Stimulated activated naive B cell treated with anti-CD40 and anti-IgM and Interleukin-4, amounts not matched to agents 10 μg/mL and 1 μg/mL and 100 μg/mL, for 72 hours (primary cell): ENCODE measurements at regions not wholly inside any gene's neighbourhood (a gene's known extent, or its start where the extent isn't known, plus 50 kb on each side); places are given as distances from the start of the nearest gene placed in this dataset.
"Not testable (repeated sequence)": the region's sequence is repeated elsewhere in the genome, so short reads cannot be mapped to it uniquely, and the experiment has no call there.

ENCODE experiments used
- ATAC-seq, 2 donors: fragments of 150-1000 bp; cut with Tn5 transposase; replicated peaks; 2 replicates each; pipeline ENCODE4 v1.10.0; 2021; ENCODE audit warnings: moderate library complexity in 1 of 2
- DNase-seq: peaks from one replicate; pipeline ENCODE4 v3.0.0; 2021
- H3K27ac Mint-ChIP-seq: one replicate; pipeline ENCODE4 v1.8.0; 2022; ENCODE audit warnings: mild to moderate bottlenecking, mixed read lengths
- H3K27me3 Mint-ChIP-seq, 2 donors: one replicate each; pipeline ENCODE4 v1.8.0; 2022; ENCODE audit warnings: mixed read lengths in 2 of 2
- H3K36me3 Mint-ChIP-seq, 2 donors: one replicate each; pipeline ENCODE4 v1.8.0; 2022; ENCODE audit warnings: mixed read lengths in 2 of 2, mild to moderate bottlenecking in 1 of 2
- H3K4me1 Mint-ChIP-seq, 2 donors: one replicate each; pipeline ENCODE4 v1.8.0; 2022; ENCODE audit warnings: mixed read lengths in 2 of 2, mild to moderate bottlenecking in 1 of 2
- H3K4me3 Mint-ChIP-seq, 2 donors: one replicate each; pipeline ENCODE4 v1.8.0; 2022; ENCODE audit warnings: mild to moderate bottlenecking in 2 of 2, mixed read lengths in 2 of 2, moderate library complexity in 1 of 2
- H3K9me3 Mint-ChIP-seq, 2 donors: one replicate each; pipeline ENCODE4 v1.8.0; 2022; ENCODE audit warnings: mixed read lengths in 2 of 2, mild to moderate bottlenecking in 1 of 2

- DNase-seq (no peak), ATAC-seq (no peak)
- Mint-ChIP-seq H3K4me3 (no peak overlapping the region), H3K36me3 (peaks cover 0 to 3% of the 10 kb centered on the region in 2 donors), H3K4me1 (no peaks in the 10 kb centered on the region), H3K27ac (no peak overlapping the region), H3K27me3 (peaks cover 0 to 4% of the 10 kb centered on the region in 2 donors), H3K9me3 (peaks cover 0 to 5% of the 10 kb centered on the region in 2 donors)
These were observed 69.6 kb upstream of the PNPLA4 start for GRCh38 chrX:7996851-7997250.

- ATAC-seq, result peak in 1 of 2 donors; percentile 36
- H3K9me3 Mint-ChIP-seq, result peaks cover 0 to 5% of the 10 kb centered on the region in 2 donors
- H3K36me3 Mint-ChIP-seq, result peaks cover 0 to 3% of the 10 kb centered on the region in 2 donors
- H3K4me3 Mint-ChIP-seq, result no peak overlapping the region
- DNase-seq, result no peak
- peaks cover 0 to 4% of the 10 kb centered on the region in 2 donors for H3K27me3 Mint-ChIP-seq
- H3K4me1 Mint-ChIP-seq, result no peaks in the 10 kb centered on the region
- H3K27ac Mint-ChIP-seq, result no peak overlapping the region
These were observed 69.2 kb upstream of the PNPLA4 start for GRCh38 chrX:7996414-7996813.

GRCh38 chrX:7993873-7994272, 66.7 kb upstream of the PNPLA4 start:
- ATAC-seq, result no peak
- no peak for DNase-seq
- H3K9me3 Mint-ChIP-seq, result no peaks in the 10 kb centered on the region
- peaks cover 0 to 3% of the 10 kb centered on the region in 2 donors for H3K36me3 Mint-ChIP-seq
- no peak overlapping the region for H3K27ac Mint-ChIP-seq
- peaks cover 0 to 4% of the 10 kb centered on the region in 2 donors for H3K27me3 Mint-ChIP-seq
- H3K4me3 Mint-ChIP-seq, result no peak overlapping the region
- H3K4me1 Mint-ChIP-seq, result no peaks in the 10 kb centered on the region

- DNase-seq, H3K27me3 Mint-ChIP-seq: not testable (repeated sequence)
- H3K4me1 Mint-ChIP-seq, result peaks cover 0 to 10% of the 10 kb centered on the region in 2 donors
These were observed 61.0 kb upstream of the PNPLA4 start for GRCh38 chrX:7988013-7988759.

GRCh38 chrX:7987160-7988012, 60.2 kb upstream of the PNPLA4 start:
- no peak for DNase-seq

More at GRCh38 chrX:7988013-7988759, 61.0 kb upstream of the PNPLA4 start:
- H3K9me3 Mint-ChIP-seq, ATAC-seq, H3K4me3 Mint-ChIP-seq, H3K27ac Mint-ChIP-seq, H3K36me3 Mint-ChIP-seq: not testable (repeated sequence)

GRCh38 chrX:7986738-7987137, 59.5 kb upstream of the PNPLA4 start:
- H3K4me1 Mint-ChIP-seq, result peaks cover 0 to 10% of the 10 kb centered on the region in 2 donors
- not testable (repeated sequence) for H3K27me3 Mint-ChIP-seq, H3K27ac Mint-ChIP-seq, H3K4me3 Mint-ChIP-seq, H3K9me3 Mint-ChIP-seq, DNase-seq, H3K36me3 Mint-ChIP-seq, ATAC-seq

More at GRCh38 chrX:7987160-7988012, 60.2 kb upstream of the PNPLA4 start:
- ATAC-seq, result peak; percentile 38 to 39
- Mint-ChIP-seq H3K27me3 (peaks cover 0 to 1% of the 10 kb centered on the region in 2 donors), H3K36me3 (no peaks in the 10 kb centered on the region), H3K27ac (no peak overlapping the region), H3K9me3 (no peaks in the 10 kb centered on the region), H3K4me1 (peaks cover 0 to 10% of the 10 kb centered on the region in 2 donors), H3K4me3 (no peak overlapping the region)

- Mint-ChIP-seq H3K27ac (no peak overlapping the region), H3K27me3 (no peaks in the 10 kb centered on the region), H3K4me1 (peaks cover 0 to 10% of the 10 kb centered on the region in 2 donors), H3K9me3 (no peaks in the 10 kb centered on the region), H3K4me3 (no peak overlapping the region), H3K36me3 (no peaks in the 10 kb centered on the region)
- DNase-seq (no peak), ATAC-seq (no peak)
These were observed 58.4 kb upstream of the PNPLA4 start for GRCh38 chrX:7985568-7985967.

GRCh38 chrX:7983581-7983980, 56.4 kb upstream of the PNPLA4 start:
- DNase-seq, result no peak
- H3K27ac Mint-ChIP-seq, result no peak overlapping the region
- H3K4me3 Mint-ChIP-seq, result no peak overlapping the region
- H3K36me3 Mint-ChIP-seq, result no peaks in the 10 kb centered on the region
- H3K9me3 Mint-ChIP-seq, result no peaks in the 10 kb centered on the region
- H3K27me3 Mint-ChIP-seq, result no peaks in the 10 kb centered on the region
- no peak for ATAC-seq
- H3K4me1 Mint-ChIP-seq, result peaks cover 0 to 10% of the 10 kb centered on the region in 2 donors
